ENCODE measurements at regions not wholly inside any gene's neighbourhood (a gene's known extent, or its start where the extent isn't known, plus 50 kb on each side); places are given as distances from the start of the nearest gene placed in this dataset.

GRCh38 chr16:48471435-48471834 is 86.2 kb upstream of the SIAH1 start:
- Histone ChIP-seq H3K27ac (ENCODE audit: insufficient read depth, low read depth, low read length) (no peak overlapping the region), H3K9me3 (replicated peaks; ENCODE audit: control insufficient read depth, insufficient read depth, low read length) (no peaks in the 10 kb centered on the region), H2AFZ (ENCODE audit: low read depth, low read length) (no peak overlapping the region), H3K79me2 (ENCODE audit: control insufficient read depth, insufficient read depth, low read length) (no peaks in the 10 kb centered on the region), H3K4me1 (ENCODE audit: control insufficient read depth, extremely low read depth, insufficient read depth, low read length) (no peaks in the 10 kb centered on the region), H3K4me2 (ENCODE audit: insufficient read depth, low read length) (no peak overlapping the region), H3K9me1 (replicated peaks; ENCODE audit: control insufficient read depth, extremely low read depth, insufficient read depth, low read length) (no peaks in the 10 kb centered on the region), H4K20me1 (replicated peaks; ENCODE audit: control insufficient read depth, extremely low read depth, insufficient read depth, low read length) (no peaks in the 10 kb centered on the region), H3K36me3 (ENCODE audit: control insufficient read depth in 2 of 2, extremely low read depth in 1 of 2, insufficient read depth in 2 of 2, low read length in 2 of 2) (no peaks in the 10 kb centered on the region), H3K4me3 (replicated peaks in 1 of 3; ENCODE audit: insufficient read depth in 1 of 3, low read depth in 1 of 3, low read length in 3 of 3) (no peak overlapping the region), H3K27me3 (ENCODE audit: control insufficient read depth in 2 of 2, insufficient read depth in 2 of 2, low read length in 2 of 2) (no peaks in the 10 kb centered on the region), H3K9ac (replicated peaks; ENCODE audit: extremely low read depth, insufficient read depth, low read length) (no peak overlapping the region)
- BruUV-seq (replicated peaks), result no TSS peak
- DNase-seq (ENCODE audit: low read depth, low spot score) (no peak), FAIRE-seq (no peak)
- TF ChIP-seq POLR2AphosphoS5 (IDR thresholded peaks at IDR 0.05; ENCODE audit: insufficient read depth, low read depth, low read length), result no peak
- TF ChIP-seq GATA2 (IDR thresholded peaks at IDR 0.05; ENCODE audit: insufficient read depth, insufficient read length, low read depth, low read length), result no peak
- TF ChIP-seq MYC (IDR thresholded peaks at IDR 0.05; ENCODE audit: low read depth, low read length), result no peak
- no peak for TF ChIP-seq EZH2 (IDR thresholded peaks at IDR 0.05; ENCODE audit: borderline replicate concordance, low read depth, low read length, severe bottlenecking)
- TF ChIP-seq FOS (IDR thresholded peaks at IDR 0.05; ENCODE audit: borderline replicate concordance, insufficient read depth, low read length), result no peak
- TF ChIP-seq CTCF (IDR thresholded peaks at IDR 0.05; ENCODE audit: extremely low read depth in 1 of 2, insufficient read depth in 1 of 2, low read depth in 1 of 2, low read length in 2 of 2), result no peak
- no peak for TF ChIP-seq JUN (IDR thresholded peaks at IDR 0.05; ENCODE audit: borderline replicate concordance, insufficient read depth, insufficient read length, low read depth)
- dilution Hi-C loops (cut with MboI; ENCODE audit: extremely low pct_ligation_motif_present, low sequenced_read_pairs), result no loop called here
- POLR2A ChIA-PET, result no interaction called here
- intact Hi-C loops (cut with micrococcal nuclease), result no loop called here
- CTCF ChIA-PET, result interaction anchor here (1.2 kb wide), 1 partner anchor 125 kb away, joined by 3 read pairs; no protein-coding TSS in a partner anchor

All from endothelial cell of umbilical vein (primary cell).